ENCODE measurements at regions not wholly inside any gene's neighbourhood (a gene's known extent, or its start where the extent isn't known, plus 50 kb on each side); places are given as distances from the start of the nearest gene placed in this dataset.

- Histone ChIP-seq H3K4me3 (no peak overlapping the region), H3K9me3 (no peaks in the 10 kb centered on the region), H3K4me2 (no peak overlapping the region), H3K27ac (no peak overlapping the region), H3K4me1 (peaks cover 12% of the 10 kb centered on the region; the same call in 2 of the 3 replicates)
- POLR2A ChIA-PET, result no interaction called here
- no peak for FAIRE-seq
- no peak for DNase-seq (ENCODE audit: low read depth in 1 of 2, low spot score in 1 of 2)
- no peak for TF ChIP-seq EP300 (IDR thresholded peaks at IDR 0.05)
- TF ChIP-seq, protein P1, sequence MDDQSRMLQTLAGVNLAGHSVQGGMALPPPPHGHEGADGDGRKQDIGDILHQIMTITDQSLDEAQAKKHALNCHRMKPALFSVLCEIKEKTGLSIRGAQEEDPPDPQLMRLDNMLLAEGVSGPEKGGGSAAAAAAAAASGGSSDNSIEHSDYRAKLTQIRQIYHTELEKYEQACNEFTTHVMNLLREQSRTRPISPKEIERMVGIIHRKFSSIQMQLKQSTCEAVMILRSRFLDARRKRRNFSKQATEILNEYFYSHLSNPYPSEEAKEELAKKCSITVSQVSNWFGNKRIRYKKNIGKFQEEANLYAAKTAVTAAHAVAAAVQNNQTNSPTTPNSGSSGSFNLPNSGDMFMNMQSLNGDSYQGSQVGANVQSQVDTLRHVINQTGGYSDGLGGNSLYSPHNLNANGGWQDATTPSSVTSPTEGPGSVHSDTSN (IDR thresholded peaks at IDR 0.05), result no peak
- no peak for TF ChIP-seq HES2 (IDR thresholded peaks at IDR 0.05)
- TF ChIP-seq CHD2 (IDR thresholded peaks at IDR 0.05; ENCODE audit: low read length, partially characterized antibody), result no peak
- no peak for TF ChIP-seq HOXA7 (CRISPR knock-in tag; IDR thresholded peaks at IDR 0.05)
- no peak for TF ChIP-seq NPAS2 (CRISPR knock-in tag; IDR thresholded peaks at IDR 0.05; ENCODE audit: borderline replicate concordance)
- ATAC-seq, result no peak
- CTCF ChIA-PET, result interaction anchor here (0.6 kb wide), 2 partner anchors 269 to 980 kb away, joined by 3 to 5 read pairs; no protein-coding TSS in a partner anchor
- WGBS (ENCODE audit: missing lambda C conversion rate), result 88% methylated on average over 1 of the region's 1 CpG
These were observed 146.1 kb upstream of the LRIG3 start for GRCh38 chr12:59066445-59066844.

DNA sequence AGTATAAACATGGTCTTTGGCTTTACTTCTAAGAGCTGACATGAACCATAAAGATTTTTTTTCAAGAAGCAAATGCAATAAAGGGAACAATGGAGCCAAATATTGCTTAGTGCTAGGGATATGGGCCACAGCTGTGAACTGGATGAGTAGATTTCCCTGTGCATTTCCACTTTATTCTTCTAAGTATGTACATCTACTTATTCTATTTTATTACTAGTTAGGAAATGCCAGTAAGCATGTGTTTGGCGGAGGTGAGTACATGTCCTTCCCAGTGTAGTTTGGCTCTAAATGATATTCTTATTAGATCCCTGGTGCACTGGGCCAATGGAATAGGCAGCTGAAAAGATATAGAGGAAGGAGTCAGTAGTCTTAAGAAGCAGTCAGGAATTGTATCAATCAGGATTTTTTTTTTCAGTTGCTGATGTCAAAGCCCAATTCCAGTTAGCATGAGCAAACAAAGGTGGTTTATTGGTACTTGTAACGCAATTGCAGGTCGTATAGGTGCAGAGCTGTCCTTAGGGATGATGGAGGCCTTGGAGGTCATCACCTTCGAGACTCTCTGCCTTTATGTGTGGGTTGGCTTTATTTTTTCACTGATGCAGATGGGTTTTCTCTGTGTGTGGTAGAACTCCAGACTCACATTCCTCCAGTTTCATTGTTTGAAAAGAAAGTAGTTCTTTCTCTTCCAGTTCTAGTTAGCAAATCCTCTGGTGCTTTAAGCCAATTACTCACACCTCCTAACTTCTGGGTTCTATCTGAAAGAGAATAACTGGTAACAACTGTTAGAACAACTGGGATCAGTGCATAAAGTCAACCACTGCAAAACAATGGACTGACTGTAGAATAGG lies 139.0 kb upstream of the LRIG3 start:
- ATAC-seq, result no peak
- no peak for FAIRE-seq
- DNase-seq (ENCODE audit: low read depth in 1 of 2, low spot score in 1 of 2), result no peak
- no peak overlapping the region for H3K4me2 ChIP-seq
- ChIA-PET POLR2A (no interaction called here), CTCF (no interaction called here)
- no peak overlapping the region for H3K4me3 ChIP-seq
- TF ChIP-seq FOXS1 (CRISPR knock-in tag; IDR thresholded peaks at IDR 0.05) (no peak), BCL3 (IDR thresholded peaks at IDR 0.05) (no peak), NR3C1 (IDR thresholded peaks at IDR 0.05) (no peak), SREBF2 (IDR thresholded peaks at IDR 0.05) (no peak), JUNB (IDR thresholded peaks at IDR 0.05) (no peak), MAX (IDR thresholded peaks at IDR 0.05) (no peak), REST (IDR thresholded peaks at IDR 0.05) (no peak), ESRRA (IDR thresholded peaks at IDR 0.05; ENCODE audit: borderline replicate concordance, low read length) (no peak), MAZ (IDR thresholded peaks at IDR 0.05; ENCODE audit: borderline replicate concordance, low read depth, low read length) (no peak), KDM1A (IDR thresholded peaks at IDR 0.05; ENCODE audit: low read depth) (no peak), CBX8 (IDR thresholded peaks at IDR 0.05) (no peak), RCOR1 (IDR thresholded peaks at IDR 0.05; ENCODE audit: low read depth, low read length) (no peak), MAFK (IDR thresholded peaks at IDR 0.05; ENCODE audit: partially characterized antibody) (no peak), ZNF302 (CRISPR knock-in tag; IDR thresholded peaks at IDR 0.05) (no peak), HOXA7 (CRISPR knock-in tag; IDR thresholded peaks at IDR 0.05) (no peak), CHD4 (IDR thresholded peaks at IDR 0.05; ENCODE audit: borderline replicate concordance) (no peak), EHMT2 (IDR thresholded peaks at IDR 0.05; ENCODE audit: low read depth) (no peak)
- TF ChIP-seq, protein P2, sequence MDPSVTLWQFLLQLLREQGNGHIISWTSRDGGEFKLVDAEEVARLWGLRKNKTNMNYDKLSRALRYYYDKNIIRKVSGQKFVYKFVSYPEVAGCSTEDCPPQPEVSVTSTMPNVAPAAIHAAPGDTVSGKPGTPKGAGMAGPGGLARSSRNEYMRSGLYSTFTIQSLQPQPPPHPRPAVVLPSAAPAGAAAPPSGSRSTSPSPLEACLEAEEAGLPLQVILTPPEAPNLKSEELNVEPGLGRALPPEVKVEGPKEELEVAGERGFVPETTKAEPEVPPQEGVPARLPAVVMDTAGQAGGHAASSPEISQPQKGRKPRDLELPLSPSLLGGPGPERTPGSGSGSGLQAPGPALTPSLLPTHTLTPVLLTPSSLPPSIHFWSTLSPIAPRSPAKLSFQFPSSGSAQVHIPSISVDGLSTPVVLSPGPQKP (IDR thresholded peaks at IDR 0.05; ENCODE audit: low read depth, low read length), result no peak
- TF ChIP-seq, protein P3, sequence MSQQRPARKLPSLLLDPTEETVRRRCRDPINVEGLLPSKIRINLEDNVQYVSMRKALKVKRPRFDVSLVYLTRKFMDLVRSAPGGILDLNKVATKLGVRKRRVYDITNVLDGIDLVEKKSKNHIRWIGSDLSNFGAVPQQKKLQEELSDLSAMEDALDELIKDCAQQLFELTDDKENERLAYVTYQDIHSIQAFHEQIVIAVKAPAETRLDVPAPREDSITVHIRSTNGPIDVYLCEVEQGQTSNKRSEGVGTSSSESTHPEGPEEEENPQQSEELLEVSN (IDR thresholded peaks at IDR 0.05; ENCODE audit: borderline replicate concordance, low read depth), result no peak
- TF ChIP-seq, protein P4, sequence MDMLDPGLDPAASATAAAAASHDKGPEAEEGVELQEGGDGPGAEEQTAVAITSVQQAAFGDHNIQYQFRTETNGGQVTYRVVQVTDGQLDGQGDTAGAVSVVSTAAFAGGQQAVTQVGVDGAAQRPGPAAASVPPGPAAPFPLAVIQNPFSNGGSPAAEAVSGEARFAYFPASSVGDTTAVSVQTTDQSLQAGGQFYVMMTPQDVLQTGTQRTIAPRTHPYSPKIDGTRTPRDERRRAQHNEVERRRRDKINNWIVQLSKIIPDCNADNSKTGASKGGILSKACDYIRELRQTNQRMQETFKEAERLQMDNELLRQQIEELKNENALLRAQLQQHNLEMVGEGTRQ (IDR thresholded peaks at IDR 0.05), result no peak
- no peaks in the 10 kb centered on the region for H3K9me3 ChIP-seq
- H3K4me1 ChIP-seq, result peaks cover 14% of the 10 kb centered on the region
- H3K27ac ChIP-seq, result no peak overlapping the region
- WGBS (ENCODE audit: missing lambda C conversion rate), result 71% methylated on average over 4 of the region's 4 CpGs

Data from A549 (cell line).